H4 (cell line): ENCODE measurements at regions not wholly inside any gene's neighbourhood (a gene's known extent, or its start where the extent isn't known, plus 50 kb on each side); places are given as distances from the start of the nearest gene placed in this dataset.
A peak's percentile ranks its signal among the peaks of the same experiment; 100 is the strongest.

Source experiments
- DNase-seq: peaks from one replicate; pipeline ENCODE4 v3.0.0-alpha.2; 2015; ENCODE audit warnings: low spot score

DNA sequence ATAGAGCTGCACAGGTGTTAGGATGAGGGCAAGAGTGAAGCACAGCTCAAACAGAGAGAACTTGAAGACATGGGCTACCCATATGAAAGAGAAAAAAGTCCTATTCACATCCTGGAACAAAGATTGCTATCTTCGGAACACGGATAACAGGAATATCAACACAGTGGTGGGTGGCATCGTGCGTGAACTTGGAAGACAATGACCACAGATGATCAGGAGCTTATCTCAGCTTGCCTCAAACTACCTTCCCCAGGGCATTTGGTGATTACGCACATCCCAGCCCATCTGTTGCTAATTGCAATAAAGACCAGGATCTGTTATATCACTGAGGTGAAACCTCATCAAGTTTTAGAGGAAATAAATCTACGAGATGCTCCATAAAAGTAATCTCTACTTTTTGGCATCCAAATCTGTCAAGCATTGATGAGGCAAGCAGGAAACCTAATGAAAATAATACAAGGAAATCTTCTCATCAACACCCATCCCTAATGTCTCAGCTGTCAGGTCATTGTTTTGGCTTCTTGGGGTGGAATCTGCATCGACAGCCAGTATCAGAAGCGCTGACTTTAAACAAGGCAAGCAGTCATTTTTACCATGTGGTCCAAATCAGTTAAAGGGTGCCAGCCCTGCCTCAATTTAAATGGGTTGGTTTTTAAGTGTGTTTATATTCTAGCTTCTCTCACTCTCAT, 188.2 kb downstream of the SPCS3 start:
- no peak for DNase-seq

DNA sequence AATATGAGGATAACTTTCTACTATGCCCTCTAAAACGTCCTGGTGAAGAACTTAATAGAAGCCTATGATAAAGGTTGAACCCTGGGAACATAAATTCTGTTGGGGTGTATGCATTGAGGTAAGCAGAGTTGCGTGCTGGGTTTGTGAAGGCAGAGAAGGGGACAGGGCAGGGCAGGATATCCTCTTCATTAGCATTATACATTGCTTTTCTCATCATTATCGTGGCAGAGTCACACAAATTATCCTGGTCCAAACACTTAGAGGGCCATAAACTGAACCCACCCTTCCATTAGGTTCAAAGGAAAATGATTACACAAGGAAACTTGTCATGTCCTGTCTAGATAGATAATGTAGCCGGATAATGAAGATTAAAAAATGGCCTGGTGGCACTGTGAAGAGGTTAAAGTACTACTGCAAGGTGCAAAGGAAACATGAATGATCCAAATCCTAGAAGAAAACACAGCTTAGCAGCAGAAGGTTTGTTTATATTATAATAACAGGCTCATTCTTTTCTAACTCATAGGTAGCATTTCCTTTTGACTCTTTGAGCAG, 189.1 kb downstream of the SPCS3 start:
- DNase-seq, result no peak

DNA sequence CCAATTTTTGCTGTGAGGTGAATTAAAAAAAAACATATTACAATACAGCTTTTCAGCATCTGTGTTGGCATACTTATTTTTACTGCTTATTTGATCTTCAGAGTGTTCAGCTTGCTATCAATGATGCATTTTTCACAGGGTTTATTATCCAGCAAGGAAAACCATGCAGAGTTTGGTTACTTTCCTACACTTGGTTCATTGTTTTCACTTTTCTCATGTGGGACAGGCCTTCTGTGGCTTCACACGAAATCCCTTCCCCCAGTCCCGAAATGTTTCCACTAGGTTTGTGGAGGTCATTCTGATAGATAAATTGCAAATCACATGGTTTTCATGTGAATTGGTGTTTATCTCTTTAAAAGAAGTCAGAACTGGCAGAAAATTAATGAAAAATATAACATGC, 205.8 kb downstream of the SPCS3 start:
- no peak for DNase-seq

DNA sequence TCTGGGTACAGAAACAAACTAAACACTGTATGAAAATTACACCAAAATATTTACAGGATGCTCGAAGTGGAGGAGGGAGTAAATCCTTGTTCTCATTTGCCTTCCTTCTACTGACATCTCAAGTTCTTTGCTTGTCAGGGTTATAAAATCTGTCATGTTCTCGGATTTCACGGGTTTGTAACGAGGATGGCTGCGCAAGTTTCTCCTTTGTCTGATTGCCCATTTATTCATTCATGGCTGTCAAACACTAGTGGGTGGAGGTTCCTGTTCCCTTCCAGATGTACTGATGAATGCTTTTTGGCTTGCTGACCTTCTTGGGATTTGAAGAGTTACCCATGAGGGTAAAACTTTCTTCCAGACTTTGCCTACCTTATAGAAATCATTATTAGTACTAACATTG, 206.9 kb downstream of the SPCS3 start:
- no peak for DNase-seq

DNA sequence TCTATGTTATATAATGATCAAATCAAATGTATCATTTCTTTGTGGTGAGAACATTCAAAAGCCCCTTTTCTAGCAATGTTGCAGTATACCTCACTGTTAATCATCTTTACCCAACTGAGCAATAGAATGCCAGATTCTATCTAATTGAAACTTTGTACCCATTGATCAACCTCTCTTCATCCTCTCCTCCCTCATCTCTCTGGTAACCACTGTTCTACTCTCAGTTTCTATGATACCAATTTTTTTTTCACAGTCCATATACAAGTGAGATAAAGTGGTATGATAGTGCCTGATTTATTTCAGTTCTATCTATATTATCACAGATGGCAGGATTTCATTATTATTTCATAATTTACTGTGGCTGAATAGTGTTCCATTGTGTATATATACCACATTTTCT, 209.8 kb downstream of the SPCS3 start:
- DNase-seq, result no peak

DNA sequence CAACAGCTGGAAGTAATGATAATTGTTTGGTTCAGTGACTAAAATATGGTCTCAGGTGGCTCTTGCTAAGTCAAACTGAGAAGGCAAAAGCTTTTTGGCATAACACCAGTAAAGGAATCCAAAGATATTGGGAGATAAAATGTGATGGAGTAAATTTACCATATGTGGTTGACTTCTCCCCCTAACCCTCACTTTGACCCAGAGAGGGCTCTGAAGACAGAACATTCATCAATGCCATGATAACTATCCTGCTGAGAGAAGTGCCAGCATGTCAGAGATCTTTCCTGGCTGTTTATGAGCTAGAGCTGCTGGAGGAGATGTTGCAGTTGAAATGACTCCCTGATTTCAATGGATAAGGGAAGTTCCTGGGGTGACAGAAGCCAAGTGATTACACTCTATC, 213.4 kb downstream of the SPCS3 start:
- DNase-seq, result no peak

DNA sequence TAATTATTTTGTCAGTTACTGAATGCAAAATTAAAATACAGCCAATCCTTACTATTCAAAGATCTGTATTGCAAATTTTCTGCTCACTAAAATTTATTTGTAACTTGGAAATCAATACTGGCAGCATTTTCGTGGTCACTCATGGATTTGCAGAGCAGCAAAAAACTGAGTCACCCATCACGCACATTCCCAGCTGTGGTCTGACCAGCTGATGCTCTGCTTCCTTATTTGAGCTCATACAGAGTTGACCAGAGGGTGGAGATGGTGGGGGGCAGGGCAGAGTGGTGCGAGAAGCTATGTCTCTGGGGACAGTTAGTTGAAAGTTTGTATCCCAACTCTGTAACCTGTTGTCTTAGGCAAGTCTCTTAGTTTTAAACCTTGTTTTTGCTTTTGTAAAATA, 214.8 kb downstream of the SPCS3 start:
- DNase-seq, result peak; percentile 64

DNA sequence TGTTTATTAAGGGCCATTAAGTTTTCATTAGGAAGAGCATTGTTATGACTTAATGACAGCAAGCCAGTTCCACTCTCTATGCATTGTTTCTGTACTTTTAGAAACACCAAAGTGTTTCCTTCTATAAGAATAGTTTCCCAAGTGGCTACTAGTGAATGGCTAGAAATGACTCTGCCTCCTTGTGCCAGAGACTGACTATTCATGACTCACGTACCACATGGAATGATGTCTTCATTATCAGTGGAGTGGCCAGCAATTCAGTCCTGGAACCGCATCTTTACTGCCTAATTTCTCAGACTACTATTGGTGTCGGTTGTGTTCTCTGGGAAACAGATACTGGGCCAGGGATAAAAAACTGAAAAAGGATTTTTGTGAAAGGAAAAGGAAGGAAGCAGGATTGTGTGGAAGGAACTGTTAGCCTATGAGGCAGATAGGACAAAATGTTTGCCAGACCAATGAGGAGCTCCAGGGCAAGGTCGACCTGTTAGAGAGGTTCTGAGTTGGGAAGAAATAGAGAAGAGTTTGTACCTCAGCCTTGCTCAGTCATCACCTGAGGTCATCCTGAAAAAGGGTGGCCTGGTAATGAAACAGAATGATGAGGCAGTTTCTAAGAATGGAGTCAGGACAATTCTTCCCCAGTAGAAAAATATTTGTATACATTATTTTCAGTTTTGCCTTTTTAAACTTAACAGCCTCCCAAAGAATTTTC, 218.6 kb downstream of the SPCS3 start:
- DNase-seq, result peak; percentile 73

DNA sequence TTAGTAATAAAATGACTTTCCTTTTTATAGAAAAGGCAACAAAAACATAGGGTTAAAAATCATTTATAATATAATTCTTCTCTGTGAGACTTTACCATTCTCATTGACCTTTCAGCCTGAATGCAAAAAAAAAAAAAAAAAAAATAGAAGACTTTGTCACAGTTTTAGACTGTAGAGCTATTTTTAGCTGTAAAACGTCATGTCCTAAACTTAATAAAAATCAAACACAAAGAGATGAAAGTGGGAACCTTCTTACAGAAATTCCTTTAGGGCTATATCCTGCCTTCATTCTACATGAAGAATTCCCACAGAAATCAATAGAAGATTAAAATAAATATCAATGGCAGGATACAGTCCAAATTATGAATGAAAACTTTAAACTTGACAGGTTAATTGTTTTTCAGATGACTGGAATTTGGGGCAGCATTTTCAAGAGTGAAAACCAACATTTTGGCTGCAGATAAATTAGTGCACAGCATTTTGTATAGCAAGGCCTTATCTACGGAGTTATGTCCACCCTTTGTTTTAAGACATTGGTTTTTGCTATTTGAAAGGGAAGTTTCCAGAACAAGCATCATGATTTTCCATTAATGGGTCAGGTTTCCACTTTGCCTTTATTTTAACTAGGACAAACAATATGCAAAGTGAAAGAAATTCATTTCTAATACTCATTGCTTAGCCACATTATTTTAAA, 219.5 kb downstream of the SPCS3 start:
- DNase-seq, result no peak

DNA sequence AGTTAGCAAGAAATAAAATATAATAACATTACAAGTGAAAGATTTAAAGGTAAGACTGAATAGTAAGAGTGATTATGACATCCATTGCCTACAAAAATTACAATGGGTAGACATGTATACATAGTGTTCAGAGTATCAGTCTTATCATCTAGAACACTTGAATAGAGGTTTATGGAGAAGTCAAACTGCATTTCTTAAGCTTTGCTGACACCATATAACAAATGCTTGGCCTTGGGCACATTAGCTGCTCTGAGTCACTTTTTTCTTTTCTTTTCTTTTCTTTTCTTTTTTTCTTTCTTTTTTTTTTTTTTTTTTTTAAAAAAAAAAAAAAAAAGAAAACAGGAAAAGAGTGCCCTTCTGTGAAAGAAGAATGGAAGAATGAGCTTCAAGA, 220.0 kb downstream of the SPCS3 start:
- DNase-seq, result no peak

DNA sequence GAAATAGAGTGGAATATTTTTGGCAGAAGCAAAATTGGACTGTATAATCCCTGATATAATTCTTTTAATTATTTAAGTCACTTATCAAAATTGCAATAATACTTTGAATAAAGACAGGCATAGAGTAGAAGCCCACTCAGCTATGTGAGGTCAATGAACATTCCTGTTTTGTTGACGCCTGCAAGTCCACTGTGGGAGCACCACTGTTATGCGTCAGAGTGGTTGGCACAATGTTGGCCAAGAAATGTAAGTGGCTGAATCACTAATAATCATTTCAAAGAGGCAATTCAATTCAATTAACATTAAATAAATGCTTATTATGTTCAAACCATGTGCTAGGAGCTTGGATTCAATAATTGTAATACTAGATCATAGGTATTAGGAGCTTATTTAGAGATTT, 221.0 kb downstream of the SPCS3 start:
- DNase-seq, result no peak

DNA sequence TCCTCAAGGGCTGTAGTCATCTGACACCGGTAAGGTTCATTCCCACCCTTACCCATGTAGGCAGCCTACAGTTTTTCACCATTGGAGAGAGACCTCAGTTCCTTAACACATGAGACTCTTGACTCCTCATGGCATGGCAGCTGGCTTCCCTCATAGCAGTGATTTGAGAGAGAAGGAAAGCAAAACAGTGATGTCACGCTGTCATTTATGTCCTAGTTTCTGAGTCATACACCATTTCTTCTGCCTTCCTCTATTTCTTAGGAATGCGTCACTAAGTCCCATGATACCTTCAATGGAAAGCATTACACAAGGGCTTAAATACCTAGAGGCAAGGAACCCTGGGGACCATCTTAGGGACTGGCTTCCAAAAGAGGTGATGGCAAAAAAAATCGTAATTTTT, 226.1 kb downstream of the SPCS3 start:
- peak; percentile 38 for DNase-seq

DNA sequence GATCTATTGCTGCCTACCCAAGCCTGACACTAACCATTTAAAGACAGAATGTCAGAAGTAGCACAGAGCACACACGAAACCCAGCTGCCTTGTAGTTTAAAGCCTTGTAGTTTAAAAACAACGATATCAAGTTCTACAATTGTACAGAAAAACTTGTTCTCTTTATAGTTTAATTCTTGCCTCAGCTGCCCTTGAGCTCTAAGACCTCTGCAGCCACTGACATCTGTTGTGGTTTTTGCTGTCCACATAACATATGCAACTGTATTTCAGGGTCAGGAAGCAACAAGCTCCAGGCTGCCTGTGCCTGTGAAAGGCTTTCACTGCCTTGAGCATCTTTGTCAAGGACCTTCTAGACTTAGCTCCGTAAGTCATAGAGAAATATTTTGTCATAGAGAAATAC, 227.2 kb downstream of the SPCS3 start:
- peak; percentile 24 for DNase-seq

DNA sequence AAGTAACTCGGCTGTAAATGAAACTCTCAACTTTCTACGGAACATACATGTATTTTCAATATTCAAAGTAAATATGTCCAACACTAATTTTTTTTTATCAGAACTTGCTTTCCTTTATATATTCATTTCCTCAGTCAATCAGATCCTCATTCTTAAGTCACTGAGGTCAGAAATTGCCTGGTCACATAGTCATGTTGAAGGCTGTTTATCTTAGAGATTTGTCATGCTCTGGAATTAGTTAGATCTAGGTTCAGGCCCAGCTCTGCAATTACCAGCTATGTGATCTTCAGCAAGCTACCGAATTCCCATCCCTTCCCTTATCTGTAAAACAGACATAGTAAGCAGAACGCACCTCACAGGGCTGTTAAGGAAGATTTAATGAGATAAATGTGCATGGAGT, 228.8 kb downstream of the SPCS3 start:
- DNase-seq, result peak; percentile 25

DNA sequence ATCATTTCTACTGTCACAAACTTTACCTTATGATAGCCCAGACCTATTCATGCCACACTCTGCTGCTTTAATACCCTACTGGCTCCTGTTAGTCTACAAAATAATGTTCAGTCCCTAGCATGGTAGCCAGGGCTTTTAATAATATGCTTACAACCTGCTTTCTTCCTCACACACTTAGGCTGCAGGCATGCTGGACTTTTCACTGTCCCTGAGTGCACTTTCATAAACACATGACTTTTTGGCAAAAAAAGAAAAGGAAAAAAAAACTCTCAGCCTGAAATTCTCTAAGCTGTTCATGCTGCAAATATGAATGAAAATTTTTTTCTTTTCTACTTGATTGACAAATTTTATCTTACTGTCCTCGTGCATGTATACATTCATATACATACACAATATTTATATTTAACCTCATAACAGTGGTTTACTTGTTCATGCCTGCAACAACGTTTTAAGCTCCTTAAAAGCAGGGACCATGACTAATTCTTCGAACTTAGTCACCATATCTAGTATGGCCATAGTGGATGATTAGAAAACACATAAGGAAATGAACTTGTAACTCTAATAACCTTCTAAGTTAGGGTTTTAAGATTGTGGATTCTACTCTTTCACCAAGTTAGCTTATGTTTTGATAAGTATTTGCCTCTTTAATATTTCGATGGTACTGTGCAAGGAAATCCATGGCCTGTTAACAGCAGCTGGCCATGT, 229.5 kb downstream of the SPCS3 start:
- DNase-seq, result peak; percentile 9

DNA sequence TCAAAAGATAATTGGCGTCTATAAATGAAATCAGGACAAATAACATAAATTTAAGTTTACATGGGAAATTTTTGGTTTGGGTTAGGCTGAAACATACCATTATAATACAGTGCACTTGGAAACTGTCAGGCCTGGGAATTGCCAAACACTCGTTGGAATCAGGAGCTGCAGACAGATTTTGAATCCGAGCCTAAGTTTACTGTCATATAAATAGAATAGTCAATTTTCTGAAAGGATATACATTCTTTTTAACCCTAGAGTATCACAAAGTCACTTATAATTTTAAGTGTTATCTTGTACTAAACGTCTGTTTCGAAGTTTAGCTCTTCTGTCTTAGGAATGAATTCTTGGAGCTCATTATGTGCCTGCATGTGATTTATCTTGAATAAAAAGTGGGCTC, 234.1 kb downstream of the VEGFC start:
- DNase-seq, result no peak

DNA sequence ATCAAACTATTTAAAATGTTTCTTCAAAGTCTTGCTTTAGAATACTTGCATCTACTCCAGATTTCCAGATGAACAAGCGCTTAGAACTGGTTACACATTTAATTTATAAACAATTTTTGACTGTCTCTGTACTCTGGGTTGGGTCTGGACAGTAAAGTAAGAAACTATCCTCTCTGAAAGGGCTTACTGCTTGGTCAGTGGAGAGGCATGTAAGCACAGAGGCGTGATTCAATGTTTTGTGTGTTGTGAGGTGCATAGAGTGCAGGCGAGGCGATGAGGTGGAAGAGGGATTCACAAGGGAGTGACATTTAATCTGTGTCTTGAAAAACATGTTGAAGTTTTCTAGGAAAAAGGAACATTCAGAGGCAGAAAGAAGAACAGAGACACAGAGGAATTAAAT, 231.4 kb downstream of the VEGFC start:
- DNase-seq, result no peak

DNA sequence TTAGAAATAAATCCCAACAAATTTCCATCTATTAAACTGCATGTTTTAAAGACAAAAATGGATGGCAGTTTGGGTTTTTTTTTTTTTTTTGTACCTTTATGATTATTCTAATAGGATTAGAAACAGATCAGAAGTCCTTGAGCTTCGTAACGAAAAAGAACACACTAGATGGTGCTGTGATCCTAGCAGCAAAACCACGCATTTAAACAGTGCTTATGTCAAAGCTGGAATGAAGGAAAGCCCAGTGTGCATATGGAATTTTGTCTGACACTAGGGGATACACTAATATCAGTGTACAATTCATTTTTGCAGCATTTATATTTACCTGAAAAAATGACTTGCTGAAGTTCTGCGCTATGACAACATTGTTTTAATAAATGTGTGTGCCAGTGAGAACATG, 229.1 kb downstream of the VEGFC start:
- peak; percentile 14 for DNase-seq

DNA sequence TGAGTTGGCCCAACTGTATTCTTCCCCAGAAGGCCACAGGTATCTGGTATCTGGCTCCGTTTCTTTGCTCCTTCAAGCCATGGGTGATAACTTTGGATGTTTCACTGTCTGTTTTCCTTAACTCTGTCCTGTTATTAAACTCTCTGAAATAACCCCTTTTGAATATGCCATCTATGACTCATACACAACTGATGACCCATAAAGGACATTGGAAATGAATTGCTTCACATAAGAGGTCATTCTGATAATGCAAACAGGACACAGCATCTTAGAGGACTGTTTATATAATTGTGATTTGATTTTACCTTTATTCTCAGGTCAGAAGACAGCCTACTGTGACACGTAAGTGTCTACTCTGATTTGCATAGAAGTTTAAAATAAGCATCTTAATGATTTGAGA, 227.7 kb downstream of the VEGFC start:
- no peak for DNase-seq

DNA sequence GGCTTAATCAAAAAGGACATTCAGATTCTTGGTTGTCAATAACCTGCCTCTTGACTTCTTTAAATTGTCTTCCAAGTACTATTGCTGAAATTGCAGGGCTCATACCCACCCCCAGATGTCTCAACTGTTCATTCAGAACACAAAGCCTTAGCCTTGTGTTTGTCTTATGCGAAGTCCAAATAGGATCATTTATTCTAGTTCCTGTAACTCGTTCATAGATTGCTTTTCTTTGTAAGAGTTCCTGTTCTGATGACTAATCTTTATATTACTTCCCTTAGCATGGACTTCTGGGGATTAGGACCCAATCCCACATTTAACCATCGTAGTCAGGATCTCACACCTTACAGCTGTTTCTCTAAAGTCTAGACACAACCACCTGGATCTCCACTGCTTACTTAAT, 226.0 kb downstream of the VEGFC start:
- no peak for DNase-seq

DNA sequence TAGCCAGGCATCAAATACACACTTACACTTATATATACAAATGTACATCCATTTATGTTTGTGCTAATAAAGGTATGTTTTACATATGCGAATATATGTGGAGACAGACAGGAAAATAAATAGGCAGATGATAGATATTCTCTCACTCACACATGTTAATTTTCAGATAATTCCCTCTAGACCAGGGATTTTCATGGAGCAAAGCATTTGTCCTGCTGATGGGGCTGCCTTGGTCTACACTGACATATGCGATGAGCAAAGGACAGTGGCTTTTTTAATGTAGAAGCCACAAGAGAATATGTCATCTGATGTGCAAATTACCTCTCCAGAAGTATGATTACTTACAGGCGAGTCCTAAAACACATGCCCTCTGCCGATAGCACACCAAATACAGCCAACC, 224.5 kb downstream of the VEGFC start:
- no peak for DNase-seq

DNA sequence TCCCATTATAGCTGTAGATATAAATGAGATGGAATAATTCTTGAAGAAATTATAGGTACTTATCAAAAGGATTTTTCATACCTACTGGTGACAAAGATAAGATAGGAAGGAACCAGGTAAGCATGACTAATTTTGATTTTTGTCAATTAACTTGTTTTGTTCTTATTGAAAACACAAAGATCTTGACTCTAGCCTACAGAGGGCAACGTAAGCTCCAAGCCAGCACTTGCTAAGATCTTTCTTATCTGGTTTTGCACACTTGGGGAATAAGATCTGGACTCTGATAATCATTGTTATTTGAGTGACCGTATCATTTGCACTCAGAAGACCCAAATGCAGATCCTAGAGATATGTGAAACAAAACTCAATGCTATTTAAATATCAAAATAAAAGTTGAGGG, 223.4 kb downstream of the VEGFC start:
- no peak for DNase-seq
